A673 (cell line): ENCODE measurements at regions not wholly inside any gene's neighbourhood (a gene's known extent, or its start where the extent isn't known, plus 50 kb on each side); places are given as distances from the start of the nearest gene placed in this dataset.

Source experiments
- BruUV-seq: library from RNA; stranded (reverse); fragments of 400-500 nt; replicated peaks from 2 replicates; lab custom pipeline; 2021; lab: Mats Ljungman, UMichigan
- CTCF ChIA-PET: fragments of 300-600 bp; sonication (Branson Sonifier 250); formaldehyde crosslinking; loops from one replicate; lab custom pipeline; 2022; ENCODE audit warnings: antibody characterized with exemption; lab: Charles Lee
- POLR2A ChIA-PET: fragments of 300-600 bp; sonication (Branson Sonifier 250); formaldehyde crosslinking; loops from one replicate; lab custom pipeline; 2022; ENCODE audit warnings: antibody characterized with exemption; ENCODE audit not compliant: low non-redundant PET; lab: Charles Lee
- DNase-seq: peaks from one replicate; pipeline ENCODE4 v3.0.0-alpha.2; 2015; ENCODE audit warnings: low spot score
- H3K27ac ChIP-seq: fragments of 200-600 bp; sonication (generic); 2 replicates; pipeline ENCODE4 v1.5.1; 2016; ENCODE audit warnings: mixed run types, low read depth, mild to moderate bottlenecking, mixed read lengths, antibody characterized with exemption, low read length; ENCODE audit not compliant: poor library complexity, severe bottlenecking
- H3K27me3 ChIP-seq: fragments of 200-600 bp; sonication (generic); replicated peaks from 2 replicates; pipeline ENCODE4 v1.6.1; 2017; ENCODE audit warnings: mixed run types, low read depth, mild to moderate bottlenecking, mixed read lengths, antibody characterized with exemption, low read length; ENCODE audit not compliant: insufficient read depth, poor library complexity
- H3K36me3 ChIP-seq: fragments of 200-600 bp; sonication (generic); 2 replicates; pipeline ENCODE4 v1.6.1; 2016; ENCODE audit warnings: mixed run types, mild to moderate bottlenecking, mixed read lengths, antibody characterized with exemption, low read length; ENCODE audit not compliant: insufficient read depth, poor library complexity, severe bottlenecking
- H3K4me1 ChIP-seq: fragments of 200-600 bp; sonication (generic); 2 replicates; pipeline ENCODE4 v1.6.1; 2017; ENCODE audit warnings: mixed run types, mild to moderate bottlenecking, mixed read lengths, antibody characterized with exemption, low read length; ENCODE audit not compliant: insufficient read depth, poor library complexity, severe bottlenecking
- H3K4me3 ChIP-seq: fragments of 200-600 bp; sonication (generic); 2 replicates; pipeline ENCODE4 v1.5.1; 2016; ENCODE audit warnings: low read depth, mixed run types, mild to moderate bottlenecking, mixed read lengths, low read length; ENCODE audit not compliant: poor library complexity, severe bottlenecking
- H3K9me3 ChIP-seq: fragments of 200-600 bp; sonication (generic); 2 replicates; pipeline ENCODE4 v1.6.1; 2016; ENCODE audit warnings: mixed run types, low read depth, mild to moderate bottlenecking, mixed read lengths, antibody characterized with exemption, low read length; ENCODE audit not compliant: poor library complexity, severe bottlenecking
- EZH2 ChIP-seq: fragments of 200-600 bp; sonication (generic); IDR thresholded peaks from 2 replicates; pipeline ENCODE4 v1.6.1; 2017; ENCODE audit warnings: borderline replicate concordance, low read depth, mild to moderate bottlenecking, mixed read lengths, antibody characterized with exemption, low read length; ENCODE audit not compliant: poor library complexity, severe bottlenecking
- intact Hi-C: fragments of 100-400 bp; cut with micrococcal nuclease; formaldehyde crosslinking; loops from one replicate; pipeline ENCODE4 v1.10.0; 2022; ENCODE audit not compliant: unreplicated experiment
- TF ChIP-seq, protein P1 (sequence below): fragments of 300-800, 200-600 bp; sonication (generic); conservative IDR thresholded peaks from 2 replicates; pipeline ENCODE4 v1.5.1; 2017; ENCODE audit warnings: low read depth, mild to moderate bottlenecking, antibody characterized with exemption, low read length, moderate library complexity, mixed read lengths

DNA sequence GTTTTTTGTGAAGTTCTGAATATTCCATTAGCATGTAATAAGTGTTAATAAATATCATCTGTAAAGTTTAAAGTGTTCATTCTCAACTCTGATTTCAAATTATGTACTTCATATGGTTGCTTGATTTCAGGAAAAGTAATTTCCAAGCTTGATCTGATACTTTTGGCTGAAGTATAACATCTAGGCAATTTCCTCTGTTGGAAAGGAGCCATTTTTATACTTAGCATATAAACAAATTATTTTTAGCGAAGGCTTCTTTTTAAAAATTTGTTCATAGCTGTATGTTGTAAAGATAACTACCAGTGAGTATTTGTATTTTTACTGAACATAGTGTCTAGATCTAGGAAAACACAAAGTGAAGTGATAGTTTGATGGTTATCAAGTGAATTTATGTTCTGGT lies 153.4 kb upstream of the TMTC2 start:
- Histone ChIP-seq H3K4me1 (no peaks in the 10 kb centered on the region), H3K9me3 (no peaks in the 10 kb centered on the region), H3K27ac (no peak overlapping the region), H3K36me3 (no peaks in the 10 kb centered on the region), H3K27me3 (no peaks in the 10 kb centered on the region), H3K4me3 (no peak overlapping the region)
- no peak for TF ChIP-seq EZH2
- TF ChIP-seq, protein P1, sequence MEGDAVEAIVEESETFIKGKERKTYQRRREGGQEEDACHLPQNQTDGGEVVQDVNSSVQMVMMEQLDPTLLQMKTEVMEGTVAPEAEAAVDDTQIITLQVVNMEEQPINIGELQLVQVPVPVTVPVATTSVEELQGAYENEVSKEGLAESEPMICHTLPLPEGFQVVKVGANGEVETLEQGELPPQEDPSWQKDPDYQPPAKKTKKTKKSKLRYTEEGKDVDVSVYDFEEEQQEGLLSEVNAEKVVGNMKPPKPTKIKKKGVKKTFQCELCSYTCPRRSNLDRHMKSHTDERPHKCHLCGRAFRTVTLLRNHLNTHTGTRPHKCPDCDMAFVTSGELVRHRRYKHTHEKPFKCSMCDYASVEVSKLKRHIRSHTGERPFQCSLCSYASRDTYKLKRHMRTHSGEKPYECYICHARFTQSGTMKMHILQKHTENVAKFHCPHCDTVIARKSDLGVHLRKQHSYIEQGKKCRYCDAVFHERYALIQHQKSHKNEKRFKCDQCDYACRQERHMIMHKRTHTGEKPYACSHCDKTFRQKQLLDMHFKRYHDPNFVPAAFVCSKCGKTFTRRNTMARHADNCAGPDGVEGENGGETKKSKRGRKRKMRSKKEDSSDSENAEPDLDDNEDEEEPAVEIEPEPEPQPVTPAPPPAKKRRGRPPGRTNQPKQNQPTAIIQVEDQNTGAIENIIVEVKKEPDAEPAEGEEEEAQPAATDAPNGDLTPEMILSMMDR: no peak
- CTCF ChIA-PET: no interaction called here
- BruUV-seq: no TSS peak
- DNase-seq: no peak
- intact Hi-C loops: no loop called here
- POLR2A ChIA-PET: no interaction called here

DNA sequence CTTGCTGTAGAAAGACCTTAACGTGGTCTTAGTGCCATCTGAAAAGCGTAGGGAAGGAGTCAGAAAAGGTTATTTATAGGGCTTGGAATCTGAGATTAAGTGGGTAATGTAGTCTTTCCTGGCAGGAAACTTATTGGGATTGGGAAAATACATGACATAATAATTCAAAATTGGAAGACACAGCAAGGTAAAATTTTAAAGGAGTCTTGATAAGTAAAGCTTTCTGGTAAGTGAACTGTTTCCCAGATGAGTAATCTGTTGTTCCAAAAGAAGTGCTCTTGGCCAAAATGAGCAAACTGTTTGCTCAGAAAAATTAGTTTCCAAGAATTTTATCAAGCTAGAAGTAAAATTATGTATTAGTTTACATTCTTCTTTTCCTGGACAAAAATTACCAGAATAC lies 149.3 kb upstream of the TMTC2 start:
- ChIA-PET POLR2A (no interaction called here), CTCF (no interaction called here)
- no peak overlapping the region for H3K27ac ChIP-seq
- BruUV-seq: no TSS peak
- DNase-seq: no peak
- no peak overlapping the region for H3K4me3 ChIP-seq
- H3K4me1 ChIP-seq: no peaks in the 10 kb centered on the region
- TF ChIP-seq EZH2: no peak
- TF ChIP-seq, protein P1: no peak
- no peaks in the 10 kb centered on the region for H3K27me3 ChIP-seq
- no peaks in the 10 kb centered on the region for H3K36me3 ChIP-seq
- intact Hi-C loops: no loop called here
- H3K9me3 ChIP-seq: no peaks in the 10 kb centered on the region

DNA sequence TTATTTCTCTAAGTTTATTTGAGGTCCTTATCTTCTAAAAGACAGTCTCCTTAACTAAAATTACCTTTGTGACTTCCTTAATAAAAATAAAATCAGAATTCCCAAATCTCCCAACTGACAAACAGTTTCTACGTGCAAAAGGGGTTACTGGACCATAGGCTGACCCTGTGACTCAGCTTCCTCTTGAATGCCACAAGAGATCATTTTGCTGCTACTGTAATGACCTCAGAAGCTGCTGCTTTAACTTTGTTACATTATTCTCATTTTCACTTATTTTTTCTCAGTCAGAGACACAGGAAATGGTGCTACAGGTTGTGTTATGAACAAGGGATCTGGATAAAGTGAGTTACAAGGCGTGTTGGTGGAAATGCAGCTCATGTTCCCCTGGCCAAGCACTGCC lies 132.2 kb upstream of the TMTC2 start:
- BruUV-seq: no TSS peak
- Histone ChIP-seq H3K9me3 (no peaks in the 10 kb centered on the region), H3K4me1 (no peaks in the 10 kb centered on the region), H3K27me3 (no peaks in the 10 kb centered on the region), H3K4me3 (no peak overlapping the region), H3K36me3 (no peaks in the 10 kb centered on the region), H3K27ac (no peak overlapping the region)
- DNase-seq: no peak
- CTCF ChIA-PET: no interaction called here
- POLR2A ChIA-PET: no interaction called here
- TF ChIP-seq, protein P1: no peak
- no peak for TF ChIP-seq EZH2
- intact Hi-C loops: no loop called here
